ENCODE measurements at regions not wholly inside any gene's neighbourhood (a gene's known extent, or its start where the extent isn't known, plus 50 kb on each side); places are given as distances from the start of the nearest gene placed in this dataset.
A peak's percentile ranks its signal among the peaks of the same experiment; 100 is the strongest.
"Not testable (repeated sequence)": the region's sequence is repeated elsewhere in the genome, so short reads cannot be mapped to it uniquely, and the experiment has no call there.

DNA sequence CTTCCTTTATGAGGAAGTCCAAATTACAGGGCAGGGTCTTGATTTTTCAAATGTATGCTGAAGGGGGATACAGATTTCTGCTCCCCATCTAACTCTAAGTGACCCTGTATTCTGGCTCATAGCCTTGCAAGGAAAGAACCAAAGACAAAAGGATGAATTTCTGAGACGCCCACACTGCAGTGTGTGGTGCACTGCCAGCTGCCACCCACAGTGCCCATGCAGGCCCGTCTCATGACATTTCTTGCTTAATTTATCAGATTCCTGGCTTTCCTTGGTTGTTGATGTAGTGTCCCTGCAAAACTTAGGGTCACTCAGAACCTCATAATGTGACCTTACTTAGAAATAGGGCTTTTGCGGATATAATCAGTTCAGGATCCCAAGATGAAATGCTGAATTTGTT is 68.0 kb downstream of the CBLN4 start:
- DNase-seq (ENCODE audit: low spot score): no peak

- no peak for DNase-seq (ENCODE audit: low spot score)
Observed at GRCh38 chr20:55936209-55936595, 69.1 kb downstream of the CBLN4 start.

GRCh38 chr20:55935448-55936208 is 69.7 kb downstream of the CBLN4 start:
- DNase-seq (ENCODE audit: low spot score): no peak

- DNase-seq (ENCODE audit: low spot score): no peak
Observed at GRCh38 chr20:55934146-55934545, 71.2 kb downstream of the CBLN4 start.

DNA sequence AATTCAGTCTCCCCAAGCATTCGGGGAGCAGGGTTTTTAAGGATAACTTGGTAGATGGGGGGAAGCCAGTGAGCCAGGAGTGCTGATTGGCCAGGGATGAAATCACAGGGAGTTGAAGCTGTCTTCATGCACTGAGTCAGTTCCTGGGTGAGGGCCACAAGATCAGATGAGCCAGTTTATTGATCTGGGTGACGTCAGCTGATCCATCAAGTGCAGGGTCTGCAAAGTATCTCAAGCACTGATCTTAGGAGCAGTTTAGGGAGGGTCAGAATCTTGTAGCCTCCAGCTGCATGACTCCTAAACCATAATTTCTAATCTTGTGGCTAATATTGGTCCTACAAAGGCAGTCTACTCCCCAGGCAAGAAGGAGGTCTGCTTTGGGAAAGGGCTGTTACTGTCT is 74.4 kb downstream of the CBLN4 start:
- DNase-seq (ENCODE audit: low spot score): not testable (repeated sequence)

GRCh38 chr20:55928266-55928665 is 77.1 kb downstream of the CBLN4 start:
- DNase-seq (ENCODE audit: low spot score): no peak

GRCh38 chr20:55919956-55920355 is 85.4 kb downstream of the CBLN4 start:
- no peak for DNase-seq (ENCODE audit: low spot score)

DNA sequence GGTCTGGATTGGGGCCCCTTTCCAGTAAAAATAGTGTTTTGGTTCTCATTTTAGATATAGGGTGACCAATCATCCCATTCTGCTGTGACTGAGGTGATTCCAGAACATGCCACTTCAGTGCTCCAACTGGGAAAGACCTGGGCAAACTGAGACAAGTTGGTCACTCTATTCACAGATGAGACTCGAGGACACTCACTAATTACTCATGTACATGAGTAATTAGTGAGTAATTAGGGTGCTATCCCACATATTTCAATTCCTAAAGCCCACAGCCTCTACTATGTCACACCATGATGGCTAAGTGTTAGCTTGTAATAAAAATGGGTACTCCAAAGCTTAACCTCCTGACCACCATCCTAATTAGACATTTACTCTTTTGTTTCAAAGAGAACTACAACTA is 86.0 kb downstream of the CBLN4 start:
- no peak for DNase-seq (ENCODE audit: low spot score)

DNA sequence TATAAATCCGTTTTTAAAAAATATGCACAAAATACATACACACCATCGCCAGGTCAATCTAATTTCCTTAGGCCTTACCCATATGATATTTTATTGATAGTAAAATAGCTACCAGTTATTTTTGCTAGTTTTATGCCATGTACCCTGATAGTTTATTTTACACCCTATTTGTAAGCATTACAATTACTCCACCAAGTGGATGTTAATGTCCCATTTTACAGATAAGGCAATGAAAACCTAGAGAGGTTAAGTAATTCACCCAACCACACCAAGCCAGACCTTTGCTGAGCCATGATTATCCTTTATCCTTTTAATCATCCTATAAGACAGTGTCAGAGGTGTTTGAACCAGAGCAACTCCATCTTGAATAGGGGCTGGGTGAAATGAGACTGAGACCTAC is 86.8 kb downstream of the CBLN4 start:
- DNase-seq (ENCODE audit: low spot score): no peak

GRCh38 chr20:55893031-55893430 is 112.3 kb downstream of the CBLN4 start:
- DNase-seq (ENCODE audit: low spot score): no peak

GRCh38 chr20:55888685-55889084 is 116.6 kb downstream of the CBLN4 start:
- DNase-seq (ENCODE audit: low spot score): peak; percentile 34

DNA sequence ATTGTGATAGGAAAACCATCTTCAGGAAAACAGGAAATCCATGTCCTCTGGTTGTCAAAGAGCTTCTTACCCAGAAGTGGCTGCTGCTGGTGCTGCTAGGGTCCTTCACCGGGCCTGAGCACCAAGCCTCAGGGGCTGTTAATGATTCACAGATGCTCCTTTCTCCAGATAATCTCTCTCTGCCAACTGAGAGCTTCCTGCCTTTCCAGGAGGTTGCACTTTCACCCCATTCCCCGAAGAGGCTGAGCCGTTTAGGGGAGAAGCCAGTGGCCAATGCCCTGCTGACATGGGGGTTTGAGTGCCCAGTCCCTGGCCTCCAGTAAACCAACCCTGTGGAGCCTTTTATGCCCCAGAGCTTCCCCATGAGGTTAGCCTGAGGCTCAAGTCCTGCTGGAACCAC is 122.4 kb downstream of the CBLN4 start:
- DNase-seq (ENCODE audit: low spot score): no peak

DNA sequence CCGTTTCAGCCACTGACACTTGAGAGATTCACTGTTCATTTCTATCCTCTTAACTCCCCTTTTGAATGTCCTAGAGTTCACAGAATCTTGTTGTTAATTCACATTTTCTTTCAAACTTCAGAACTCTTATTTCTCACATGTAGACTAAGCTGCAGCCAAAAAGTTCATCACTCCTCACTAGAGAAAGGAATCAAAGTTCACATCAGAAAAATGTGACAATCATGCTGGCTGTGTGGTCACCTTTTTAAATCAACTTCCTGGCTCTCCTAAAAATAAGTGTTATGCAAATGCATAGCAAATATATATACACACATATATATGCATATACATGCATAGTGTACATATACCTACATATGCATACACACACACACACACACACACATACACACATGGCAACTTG is 123.0 kb downstream of the CBLN4 start:
- no peak for DNase-seq (ENCODE audit: low spot score)

DNA sequence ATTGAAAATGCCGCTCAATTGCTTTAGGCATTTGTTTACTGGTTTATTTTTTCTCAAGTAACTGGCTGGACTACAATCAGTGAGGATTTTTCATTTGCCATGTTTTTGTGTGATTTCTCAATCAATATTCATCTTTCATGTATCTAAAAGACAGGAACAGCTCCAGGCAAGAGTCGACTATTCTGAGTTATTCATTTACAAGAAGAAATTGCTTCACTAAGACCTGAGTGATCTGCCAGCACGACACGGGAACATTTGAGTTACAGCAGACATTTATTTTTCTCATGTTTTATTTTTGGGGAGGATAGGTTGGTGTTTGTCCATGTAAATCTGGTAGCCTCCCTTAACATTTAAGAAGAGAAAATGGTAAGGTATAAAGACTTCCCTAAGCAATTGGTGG is 124.1 kb downstream of the CBLN4 start:
- DNase-seq (ENCODE audit: low spot score): no peak

- DNase-seq (ENCODE audit: low spot score): no peak
Observed at GRCh38 chr20:55880361-55880760, 125.0 kb downstream of the CBLN4 start.

DNA sequence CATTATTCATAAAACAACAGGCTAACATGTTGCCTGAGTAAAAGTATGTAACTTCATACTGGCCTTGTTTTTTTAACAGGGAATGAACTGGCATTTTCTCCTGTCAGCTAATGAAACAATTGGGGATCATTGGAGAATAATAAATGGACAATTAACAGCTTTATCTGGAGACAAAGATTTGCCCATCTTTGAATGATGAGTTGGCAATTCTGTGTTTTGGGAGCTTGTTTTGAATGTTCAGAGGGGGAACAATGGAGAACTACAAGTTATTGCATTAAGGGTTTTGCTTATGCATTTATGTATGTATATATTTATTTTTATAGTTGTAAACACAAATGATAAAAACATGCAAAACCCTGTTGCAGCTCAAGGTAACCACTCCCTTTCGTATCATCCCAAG is 150.3 kb downstream of the CBLN4 start:
- DNase-seq (ENCODE audit: low spot score): no peak

GRCh38 chr20:55830121-55830827 is 175.0 kb downstream of the CBLN4 start:
- no peak for DNase-seq (ENCODE audit: low spot score)

GRCh38 chr20:55805138-55805537 is 200.2 kb downstream of the CBLN4 start:
- DNase-seq (ENCODE audit: low spot score): no peak

- DNase-seq (ENCODE audit: low spot score): no peak
Observed at GRCh38 chr20:55800552-55801245, 204.6 kb downstream of the CBLN4 start.

DNA sequence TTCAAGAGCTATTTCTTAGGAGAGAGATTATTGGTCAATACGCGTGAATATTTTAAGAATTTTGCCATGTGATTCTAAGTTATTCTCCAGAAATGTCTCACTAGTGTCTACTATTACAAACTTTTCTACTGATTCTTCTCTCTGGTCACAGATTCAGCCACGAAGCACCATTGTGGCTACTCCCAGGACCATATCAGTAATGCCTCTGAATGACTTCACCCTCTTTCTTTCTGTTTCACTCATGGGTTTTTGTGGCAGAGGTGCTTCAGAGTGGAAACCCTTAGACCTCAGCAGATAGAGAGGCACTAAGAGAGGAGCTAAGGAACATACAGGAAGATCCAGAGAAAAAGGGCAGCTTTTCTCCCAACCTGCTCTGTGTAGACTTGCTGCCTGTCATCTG is 211.3 kb downstream of the CBLN4 start:
- DNase-seq (ENCODE audit: low spot score): no peak

GRCh38 chr20:55792049-55792448 is 213.3 kb downstream of the CBLN4 start:
- no peak for DNase-seq (ENCODE audit: low spot score)

DNA sequence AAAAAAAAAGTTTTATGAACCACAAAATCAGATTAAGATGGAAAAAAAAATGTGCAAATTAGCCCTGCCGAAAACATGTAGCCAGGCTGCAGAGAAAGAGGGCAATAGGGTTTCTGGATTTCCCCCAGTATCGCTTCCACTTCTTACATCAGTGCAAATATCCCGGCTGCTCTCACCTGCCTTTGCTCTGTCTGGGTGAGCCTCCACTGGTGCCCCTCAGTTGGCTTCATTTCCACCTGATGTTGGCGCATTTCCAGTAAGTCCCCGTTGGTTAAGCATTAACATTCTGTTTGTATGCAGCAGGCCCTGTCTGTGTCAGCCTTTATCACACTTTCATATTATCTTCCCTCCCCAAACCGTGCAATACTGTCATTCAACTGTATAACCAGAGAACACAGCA is 215.1 kb downstream of the CBLN4 start:
- DNase-seq (ENCODE audit: low spot score): no peak

GRCh38 chr20:55784036-55784435 is 221.3 kb downstream of the CBLN4 start:
- no peak for DNase-seq (ENCODE audit: low spot score)
